DMS153 (cell line): ENCODE measurements at regions not wholly inside any gene's neighbourhood (a gene's known extent, or its start where the extent isn't known, plus 50 kb on each side); places are given as distances from the start of the nearest gene placed in this dataset.

Source experiments
- DNase-seq: peaks from one replicate; lab custom pipeline; 2025; lab: John Stamatoyannopoulos, UW

DNA sequence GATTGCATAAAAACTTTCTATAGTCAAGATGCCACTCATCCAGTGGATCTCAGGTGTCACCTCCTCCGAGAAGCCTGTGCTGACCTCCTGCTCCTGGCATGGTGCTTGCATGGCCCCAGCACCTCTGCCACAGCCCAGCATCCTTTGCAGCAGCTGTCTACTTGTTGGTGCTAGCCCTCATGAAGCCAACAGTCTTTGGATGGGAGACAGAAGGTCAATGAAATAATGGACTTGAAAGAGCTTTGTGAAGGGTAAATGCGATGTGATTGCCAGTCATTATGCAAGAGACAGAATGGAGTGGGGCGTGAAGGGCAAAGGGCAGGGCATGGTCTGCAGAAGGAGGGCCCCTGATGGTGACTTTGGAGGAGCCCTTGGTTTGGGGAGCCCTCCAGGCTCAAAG is 63.0 kb upstream of the CLMN start:
- DNase-seq = no peak

DNA sequence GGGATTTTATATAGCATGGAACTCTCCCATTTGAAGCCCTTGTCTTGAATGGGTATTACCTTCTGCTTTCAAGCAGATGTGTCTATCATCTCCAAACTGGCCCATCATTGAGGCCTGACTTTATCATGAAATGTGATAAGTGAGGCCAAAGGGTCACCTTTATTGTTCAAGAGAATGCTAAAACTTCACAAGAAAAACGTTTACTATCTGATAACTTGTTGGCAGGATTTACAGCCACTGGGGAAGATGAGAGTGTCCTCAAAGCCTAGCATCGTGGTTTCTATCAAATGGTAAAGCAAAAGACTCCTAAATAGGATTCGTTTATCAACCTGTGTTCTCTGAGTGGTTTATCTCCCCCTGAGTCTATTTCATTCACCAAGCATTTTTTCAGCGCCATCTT is 62.0 kb upstream of the CLMN start:
- DNase-seq = no peak

DNA sequence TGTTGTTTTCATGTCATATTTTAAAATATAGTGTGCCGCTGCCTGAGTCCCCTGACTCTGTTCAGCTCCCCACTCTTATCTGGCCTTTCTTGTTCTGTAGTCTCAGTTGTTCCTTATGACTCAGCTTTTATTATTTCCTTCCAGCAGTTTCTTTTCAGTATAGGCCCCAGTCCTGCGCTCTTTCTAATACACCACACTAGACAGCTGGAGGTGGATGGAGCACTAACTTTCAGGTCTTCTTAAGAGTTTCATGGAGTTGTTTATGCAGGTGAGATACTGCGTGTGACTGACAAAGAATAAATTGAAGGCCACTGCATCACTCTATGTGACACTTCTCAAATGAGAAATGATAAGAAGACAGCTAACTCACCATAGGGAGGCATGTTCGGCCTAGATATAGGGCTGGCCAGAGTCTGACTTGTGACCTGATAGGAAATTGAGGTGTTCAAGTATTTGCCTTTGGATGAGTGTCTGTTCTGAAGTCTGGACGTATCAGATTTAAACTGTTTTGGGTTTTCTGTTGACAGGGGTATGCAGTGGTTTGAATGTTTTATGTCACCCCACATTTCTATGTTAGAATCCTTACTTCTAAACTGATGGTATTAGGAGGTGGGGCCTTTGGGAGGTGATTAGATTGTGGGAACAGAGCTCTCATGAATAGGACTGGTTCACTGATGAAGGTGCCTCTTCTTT is 60.8 kb upstream of the CLMN start:
- no peak for DNase-seq

DNA sequence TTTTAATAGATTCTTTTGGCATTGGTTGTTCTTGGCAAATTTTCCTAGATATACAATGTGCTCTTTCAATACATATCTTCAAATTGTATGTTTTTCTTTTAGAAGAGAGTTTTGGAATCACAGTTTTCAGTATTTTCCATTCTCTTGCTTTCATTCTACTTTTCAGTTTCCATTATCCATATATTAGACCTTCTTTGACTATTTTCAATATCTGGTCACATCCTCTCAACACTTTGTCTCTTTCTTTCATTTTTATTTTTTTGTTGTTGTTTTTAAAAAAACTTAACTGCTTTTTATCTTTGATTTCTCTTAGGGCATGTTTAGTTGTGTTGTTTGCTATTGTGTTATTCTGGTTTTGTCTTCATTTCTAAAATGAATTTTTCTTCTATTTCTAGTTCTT is 59.9 kb upstream of the CLMN start:
- DNase-seq = no peak

DNA sequence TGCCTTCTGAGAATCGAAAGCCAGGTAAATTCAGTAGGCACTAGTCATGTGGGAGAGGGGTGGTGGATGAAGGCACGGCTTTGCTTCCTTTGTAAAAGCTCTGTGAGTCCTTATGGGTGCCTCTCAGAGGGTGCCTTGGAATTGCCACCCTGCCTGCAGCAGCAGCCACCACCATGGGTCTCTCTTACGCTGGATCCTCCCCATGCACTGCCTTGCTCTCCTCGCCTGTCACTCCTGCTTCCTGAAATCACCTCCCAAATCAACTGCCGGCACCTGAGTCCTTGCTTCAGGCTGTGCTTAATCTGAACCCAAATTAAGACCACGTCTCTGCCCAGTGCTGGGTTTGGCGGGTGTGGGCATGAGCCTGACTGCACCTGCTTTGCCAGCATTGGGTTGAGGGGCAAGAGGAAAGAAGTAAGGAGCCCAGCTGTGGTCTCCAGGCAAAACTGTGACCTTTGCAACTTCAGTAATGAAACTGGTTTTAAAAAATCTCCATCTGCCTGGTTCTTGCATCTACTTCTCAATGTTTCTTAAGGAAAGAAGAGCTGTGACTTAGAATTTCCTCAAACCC is 55.9 kb upstream of the CLMN start:
- DNase-seq = no peak

DNA sequence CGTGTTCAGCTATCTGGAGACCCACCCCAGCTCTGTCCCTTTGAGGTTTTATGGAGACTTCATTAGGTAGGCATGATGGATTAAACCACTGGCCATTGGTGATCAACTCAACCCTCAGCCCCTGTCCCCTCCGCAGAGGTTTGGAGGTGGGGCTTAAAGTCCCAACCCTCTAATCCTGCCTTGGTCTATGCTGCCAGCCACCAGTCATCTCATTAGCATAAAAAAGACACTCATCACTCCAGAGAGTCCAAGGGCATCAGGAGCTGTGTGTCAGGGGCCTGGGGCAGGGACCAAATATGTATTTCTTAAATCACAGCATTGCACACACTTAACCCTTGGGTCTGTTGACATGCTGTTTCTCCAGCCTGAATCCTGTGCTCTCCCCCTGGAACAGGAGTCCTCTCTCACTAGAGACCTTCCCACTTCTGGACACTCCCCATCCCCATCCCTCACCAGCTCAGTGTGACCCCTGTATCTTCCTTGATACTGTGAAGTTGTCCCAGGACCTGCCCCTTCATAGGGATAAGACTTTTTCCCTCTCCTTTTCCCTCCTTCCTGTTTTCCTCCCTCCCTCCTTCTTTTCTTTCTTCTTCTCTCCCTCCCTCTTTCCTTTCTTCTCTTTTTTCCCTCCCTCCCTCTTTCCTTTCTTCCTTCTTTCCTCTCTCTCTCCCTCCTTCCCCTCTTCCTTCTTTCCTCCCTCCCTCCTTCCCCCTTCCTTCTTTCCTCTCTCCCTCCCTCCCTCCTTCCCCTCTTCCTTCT is 54.7 kb upstream of the CLMN start:
- no peak for DNase-seq

DNA sequence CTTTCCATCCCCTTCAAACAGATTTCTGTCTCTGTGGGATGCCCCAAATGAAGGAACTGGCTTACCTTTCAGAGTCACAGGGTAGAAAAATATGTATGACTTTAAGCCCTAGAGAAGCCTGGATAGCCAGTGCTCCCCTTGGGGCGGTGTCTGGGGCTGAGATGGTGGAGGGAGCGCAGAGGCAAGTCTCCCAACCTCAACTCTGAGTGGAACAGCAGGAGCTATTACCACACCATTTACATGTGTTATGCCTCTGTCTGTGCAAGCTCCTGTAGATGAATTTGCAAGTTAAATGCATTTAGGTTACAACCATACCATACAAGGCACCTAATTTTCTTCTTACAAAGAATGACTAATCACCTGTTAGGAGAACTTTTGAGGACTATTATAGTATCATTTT is 50.4 kb upstream of the CLMN start:
- no peak for DNase-seq
